Left colon (tissue), 2 donors: ENCODE measurements at regions not wholly inside any gene's neighbourhood (a gene's known extent, or its start where the extent isn't known, plus 50 kb on each side); places are given as distances from the start of the nearest gene placed in this dataset.

Experiments
- ATAC-seq: fragments of 200-7000 bp; cut with Tn5 transposase; one replicate; pipeline ENCODE4 v1.9.1; 2020; ENCODE audit warnings: mild to moderate bottlenecking, moderate library complexity
- DNase-seq, 2 donors: peaks; one replicate each; pipeline ENCODE4 v3.0.0-alpha.2; 2020
- intact Hi-C, 2 donors: fragments of 100-400 bp; cut with DNase I in 1 of 2; cut with micrococcal nuclease in 1 of 2; formaldehyde crosslinking; loops; one replicate each; pipeline versions ENCODE4 v1.11.2 to v1.14.0; 2022; cut with DNase I, micrococcal nuclease
- donor health status: DM: no; HTN: no; CAD: no.
- donor health status: DM: yes; HTN: yes; CAD: no.

DNA sequence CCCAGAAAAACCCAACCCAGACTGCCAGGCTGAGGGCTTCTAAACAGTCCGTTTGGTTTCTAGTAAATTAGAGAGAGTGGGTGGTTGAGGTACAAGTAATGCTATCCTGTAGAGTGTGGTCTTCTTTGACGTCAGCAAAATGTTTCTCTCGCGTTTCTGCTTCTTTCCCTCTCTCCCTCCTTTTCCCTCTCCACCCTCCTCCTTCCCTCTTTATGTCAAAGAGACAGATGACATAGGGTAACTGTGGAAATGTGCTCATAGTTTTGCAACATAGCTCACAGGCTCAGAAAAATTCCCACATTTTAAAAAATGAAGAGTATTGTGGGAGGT, 158.3 kb downstream of the TOMM20 start:
- intact Hi-C loops = loop anchor here in 1 of 2 donors (10.0 kb wide), 1 partner anchor 246 kb away; no protein-coding TSS in a partner anchor
- ATAC-seq (no peak), DNase-seq (peak in 1 of 2 donors; percentile 2)

DNA sequence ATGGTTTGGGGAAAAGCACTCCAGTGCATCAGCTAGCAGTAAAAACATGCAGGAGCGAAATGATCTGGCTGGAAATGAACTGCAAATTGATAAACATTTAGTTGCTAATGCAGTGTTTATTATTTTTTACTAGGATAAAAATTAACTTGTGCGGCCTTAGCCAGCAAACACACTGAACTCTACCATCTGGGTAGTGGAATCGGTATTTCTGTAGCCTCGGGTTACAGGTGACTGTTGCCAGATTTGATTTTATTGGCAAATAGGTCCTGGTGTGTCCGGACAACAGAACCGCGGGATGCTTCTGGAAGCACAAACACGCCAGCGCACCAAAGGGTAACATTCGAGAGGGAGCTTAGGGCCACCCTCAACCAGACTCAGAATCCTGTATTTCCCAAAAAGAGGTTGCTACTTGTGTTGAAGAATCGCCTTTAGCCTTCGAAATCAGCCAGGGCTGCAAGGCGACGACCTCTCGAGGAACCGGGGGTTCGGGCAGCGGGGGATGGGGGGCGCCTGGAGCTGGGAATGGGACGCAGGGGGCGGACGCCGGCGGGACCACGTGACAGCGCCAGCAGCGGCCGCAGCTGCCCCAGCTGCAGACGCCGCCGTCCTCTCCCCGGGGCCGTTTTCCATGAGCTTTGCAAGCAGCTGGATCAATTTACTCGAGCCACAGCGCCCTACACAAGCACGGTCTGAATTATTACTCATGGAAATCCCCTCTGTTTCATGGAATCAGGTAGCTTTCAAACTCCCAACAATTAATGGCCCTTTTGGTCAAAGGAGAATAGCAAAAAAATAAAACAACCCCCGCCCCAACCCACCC, 158.8 kb downstream of the TOMM20 start:
- intact Hi-C loops = loop anchor here in 1 of 2 donors (10.0 kb wide), 1 partner anchor 245 kb away; no protein-coding TSS in a partner anchor
- ATAC-seq = no peak
- peak in 1 of 2 donors; percentile 73 for DNase-seq

DNA sequence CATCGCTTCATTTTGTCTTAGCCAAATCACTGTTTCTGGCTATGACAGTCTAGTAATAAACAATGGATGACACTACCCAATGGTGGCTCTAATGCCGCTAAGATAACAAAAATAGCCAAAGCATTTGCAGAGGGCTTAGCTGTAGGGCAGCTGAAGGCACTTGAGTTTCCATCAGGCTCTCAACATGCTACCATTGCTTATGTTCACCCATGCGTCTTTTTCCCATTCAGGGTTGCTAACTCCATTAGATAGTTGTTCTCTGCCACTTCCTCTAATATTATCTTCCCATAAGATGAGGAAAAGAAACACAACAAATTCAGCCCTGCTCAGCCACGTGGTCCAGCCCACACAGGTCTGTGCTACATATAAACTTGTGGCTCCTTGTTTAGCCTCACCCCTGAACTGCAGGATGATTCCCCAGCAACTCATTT, 159.6 kb downstream of the TOMM20 start:
- DNase-seq (no peak), ATAC-seq (no peak)
- intact Hi-C loops = no loop called here

DNA sequence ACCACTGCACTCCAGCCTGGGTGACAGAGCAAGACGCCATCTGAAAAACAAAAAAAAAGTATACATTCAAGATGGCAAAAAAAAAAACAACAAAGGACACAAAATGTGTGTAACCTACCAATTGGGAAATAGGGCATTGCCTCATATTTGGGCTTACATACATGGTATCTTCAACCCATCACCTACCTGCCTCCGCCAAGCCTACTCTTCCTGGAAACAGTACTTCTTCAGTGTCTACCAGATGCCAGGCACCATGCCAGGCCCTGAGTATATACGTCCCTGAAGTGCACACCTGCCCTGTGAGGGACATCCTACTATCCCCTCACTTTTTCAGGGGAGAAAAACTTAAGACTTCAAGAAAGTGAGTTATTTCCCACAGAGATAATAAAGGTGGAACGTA, 160.2 kb downstream of the TOMM20 start:
- no peak for ATAC-seq
- intact Hi-C loops = no loop called here
- DNase-seq = no peak

DNA sequence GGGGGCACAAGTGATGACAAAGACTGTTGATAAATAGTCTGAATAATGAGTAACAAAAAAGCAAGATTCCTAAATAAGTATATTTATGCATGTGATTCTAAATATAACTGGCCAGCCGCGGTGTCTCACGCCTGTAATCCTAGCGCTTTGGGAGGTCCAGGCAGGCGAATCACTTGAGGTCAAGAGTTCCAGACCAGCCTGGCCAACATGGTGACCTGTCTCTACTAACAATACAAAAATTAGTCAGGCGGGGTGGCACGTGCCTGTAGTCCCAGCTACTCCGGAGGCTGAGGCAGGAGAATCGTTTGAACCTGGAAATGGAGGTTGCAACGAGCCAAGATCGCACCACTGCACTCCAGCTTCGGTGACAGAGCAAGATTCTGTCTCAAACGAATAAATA, 161.5 kb downstream of the TOMM20 start:
- DNase-seq (peak in 1 of 2 donors; percentile 9), ATAC-seq (no peak)
- intact Hi-C loops = no loop called here

DNA sequence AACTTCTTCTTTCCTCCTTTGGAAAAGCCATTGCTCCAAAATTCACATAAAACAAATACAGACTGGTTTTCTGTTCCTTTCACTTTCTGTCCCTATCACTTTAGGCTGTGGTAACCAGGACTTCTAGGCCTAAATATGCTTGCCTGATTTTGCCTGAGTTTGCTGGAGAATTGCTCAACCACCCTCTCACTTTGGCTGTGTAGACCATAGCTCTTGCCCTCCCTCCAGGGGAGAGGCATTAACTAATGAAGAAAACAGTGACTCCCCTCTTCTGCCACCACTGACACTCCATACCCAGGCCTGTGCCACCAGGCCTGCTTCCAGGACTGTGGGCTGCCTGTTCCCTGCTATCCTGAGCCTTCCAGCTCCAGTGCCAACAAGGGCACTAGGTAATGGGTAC, 163.5 kb downstream of the TOMM20 start:
- ATAC-seq (no peak), DNase-seq (no peak)
- intact Hi-C loops = no loop called here

DNA sequence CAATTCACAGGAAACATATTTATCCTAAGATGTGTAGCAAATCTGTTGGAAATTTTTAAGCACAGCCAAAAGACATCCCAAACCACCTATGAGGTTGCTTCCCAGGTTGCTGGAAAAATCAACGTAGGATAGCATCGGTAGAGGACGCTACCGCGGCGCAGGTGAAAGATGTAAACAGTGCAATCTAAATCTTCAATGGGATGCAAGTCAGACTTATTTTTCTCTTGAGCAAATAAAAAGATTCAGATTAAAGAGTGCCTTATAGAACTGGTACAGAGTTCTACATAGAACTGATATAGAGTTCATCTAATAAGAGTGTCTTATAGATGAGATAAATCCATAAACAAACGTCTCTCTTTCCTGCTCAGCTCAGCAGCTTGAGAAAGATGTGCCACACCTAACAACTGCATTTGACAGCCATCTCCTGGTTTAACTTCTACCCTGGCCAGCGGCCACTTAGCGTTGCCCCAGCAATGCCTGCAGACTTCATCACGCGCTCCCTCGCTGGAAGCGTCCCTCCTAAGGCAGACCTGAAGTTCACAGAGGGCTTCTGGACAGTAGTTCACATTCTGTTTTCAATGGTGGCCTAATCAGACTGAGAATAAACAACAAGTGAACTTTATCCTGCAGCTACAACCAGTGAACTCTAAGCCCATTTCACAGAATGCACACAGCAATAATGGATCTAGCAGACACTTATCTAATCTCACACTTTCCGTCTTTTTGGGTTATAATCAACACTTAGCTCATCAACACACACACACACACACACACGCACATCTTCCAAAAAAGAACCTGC, 164.5 kb downstream of the TOMM20 start:
- DNase-seq (peak; percentile 73 to 75), ATAC-seq (peak; percentile 19)
- intact Hi-C loops = loop anchor here in 1 of 2 donors (5.0 kb wide), 1 partner anchor 118 kb away; no protein-coding TSS in a partner anchor

DNA sequence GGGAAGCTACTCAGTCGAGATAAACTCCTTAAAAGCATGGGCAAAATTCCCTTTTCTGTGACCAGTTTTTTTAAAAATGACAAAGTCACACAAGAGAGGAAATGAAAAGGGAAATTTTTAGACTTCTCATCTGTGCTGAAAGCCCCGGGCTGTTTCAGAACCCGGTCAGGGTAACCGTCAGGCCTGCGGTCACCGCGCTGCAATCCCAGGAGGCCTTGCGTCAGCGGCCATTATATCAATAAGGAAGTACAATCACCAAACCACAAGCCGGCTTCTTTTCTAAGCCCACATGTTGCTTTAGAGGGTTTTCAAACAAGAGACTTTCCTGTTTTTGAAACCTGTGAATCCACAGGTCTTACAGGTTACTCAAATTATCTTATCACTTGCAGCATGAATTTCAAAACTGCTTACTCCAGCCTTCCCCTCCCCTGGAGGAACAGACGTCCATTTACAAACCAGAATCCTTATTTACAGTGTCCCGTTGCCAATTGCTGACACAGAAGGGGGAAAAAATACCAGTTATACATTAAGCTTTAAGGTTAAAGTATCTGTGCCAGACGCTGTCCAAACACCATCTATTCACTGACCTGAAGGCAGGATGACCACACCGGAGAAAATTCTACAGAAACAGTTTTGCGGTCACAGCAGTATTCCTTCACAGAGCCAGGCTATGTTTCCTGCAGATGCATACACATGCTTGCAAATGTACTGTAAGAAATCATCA, 165.3 kb downstream of the TOMM20 start:
- intact Hi-C loops = loop anchor here in 1 of 2 donors (5.0 kb wide), 1 partner anchor 119 kb away; no protein-coding TSS in a partner anchor
- ATAC-seq (peak; percentile 20), DNase-seq (peak; percentile 84 to 88)

DNA sequence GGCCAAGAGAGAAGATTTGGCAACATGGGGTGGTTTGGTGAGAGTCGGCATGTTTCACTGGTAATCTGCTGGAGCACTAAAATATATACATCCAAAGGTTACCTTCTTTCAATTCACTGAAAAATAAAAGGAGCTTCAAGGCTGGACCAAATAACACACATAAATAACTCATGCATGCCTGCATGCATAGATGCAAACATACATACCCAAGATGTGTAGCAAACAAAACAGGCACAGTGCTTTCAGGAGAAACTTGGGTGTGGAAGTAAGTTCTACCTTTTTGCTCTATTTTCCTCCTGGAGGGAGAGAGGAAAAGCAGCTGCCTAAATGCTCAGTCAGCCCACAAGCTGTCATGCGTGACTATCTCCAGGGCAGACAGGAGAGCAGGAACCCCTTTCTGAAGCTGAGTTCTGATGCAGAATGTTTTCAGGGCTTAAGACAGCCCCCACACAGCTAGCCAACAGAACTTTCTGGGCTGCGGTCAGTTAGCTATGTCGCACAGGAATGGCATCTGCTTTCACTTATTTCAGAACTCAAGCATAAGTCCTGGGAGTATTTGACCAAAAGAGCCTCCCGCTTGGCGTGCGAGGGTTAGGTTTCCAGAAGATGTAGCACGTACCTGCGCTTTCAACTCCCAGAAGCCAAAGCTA, 166.2 kb downstream of the TOMM20 start:
- no peak for ATAC-seq
- intact Hi-C loops = loop anchor here in 1 of 2 donors (5.0 kb wide), 1 partner anchor 120 kb away; no protein-coding TSS in a partner anchor
- DNase-seq = peak in 1 of 2 donors; percentile 36

DNA sequence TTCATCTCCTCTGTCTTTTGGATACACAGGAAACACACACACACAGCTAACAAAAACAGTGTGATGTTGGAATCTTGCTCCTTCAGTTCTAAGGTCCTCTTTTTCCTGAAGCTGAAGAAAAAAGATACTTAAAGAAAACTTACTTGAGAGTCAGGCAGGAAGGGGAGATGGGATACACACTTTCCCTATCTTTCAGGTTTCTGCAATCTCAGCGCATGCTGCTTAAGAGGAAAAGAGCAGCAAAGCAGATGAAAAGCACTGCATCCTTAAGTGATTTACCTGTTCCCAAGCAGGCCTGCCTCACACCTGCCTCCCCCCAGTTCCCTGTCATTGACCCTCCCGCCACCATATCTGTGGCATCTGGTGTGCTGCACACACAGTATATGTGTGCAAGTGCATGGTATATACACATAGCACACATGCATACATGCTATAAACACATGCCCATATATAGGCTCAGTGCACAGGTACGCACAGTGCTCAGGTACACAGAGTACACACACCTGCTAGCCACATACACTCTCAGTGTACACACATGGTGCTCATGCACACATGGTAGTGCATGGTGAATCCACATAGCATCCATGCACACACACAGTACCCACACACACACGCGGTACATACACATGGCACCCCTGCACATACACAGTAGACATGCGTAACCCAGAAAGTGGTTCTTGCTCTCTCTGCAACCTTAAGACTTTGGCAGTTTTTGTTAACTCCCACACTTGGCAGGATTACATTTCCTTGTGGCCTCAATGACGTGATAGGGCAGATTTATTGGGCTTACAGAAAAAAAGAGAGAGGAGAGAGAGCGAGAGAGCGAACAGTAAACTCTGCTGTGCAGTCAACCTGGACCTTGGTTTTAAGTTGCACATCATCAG, 166.9 kb downstream of the TOMM20 start:
- ATAC-seq = peak; percentile 43
- intact Hi-C loops = loop anchor here in 1 of 2 donors (5.0 kb wide), 1 partner anchor 121 kb away; no protein-coding TSS in a partner anchor
- peak in 1 of 2 donors; percentile 46 for DNase-seq

DNA sequence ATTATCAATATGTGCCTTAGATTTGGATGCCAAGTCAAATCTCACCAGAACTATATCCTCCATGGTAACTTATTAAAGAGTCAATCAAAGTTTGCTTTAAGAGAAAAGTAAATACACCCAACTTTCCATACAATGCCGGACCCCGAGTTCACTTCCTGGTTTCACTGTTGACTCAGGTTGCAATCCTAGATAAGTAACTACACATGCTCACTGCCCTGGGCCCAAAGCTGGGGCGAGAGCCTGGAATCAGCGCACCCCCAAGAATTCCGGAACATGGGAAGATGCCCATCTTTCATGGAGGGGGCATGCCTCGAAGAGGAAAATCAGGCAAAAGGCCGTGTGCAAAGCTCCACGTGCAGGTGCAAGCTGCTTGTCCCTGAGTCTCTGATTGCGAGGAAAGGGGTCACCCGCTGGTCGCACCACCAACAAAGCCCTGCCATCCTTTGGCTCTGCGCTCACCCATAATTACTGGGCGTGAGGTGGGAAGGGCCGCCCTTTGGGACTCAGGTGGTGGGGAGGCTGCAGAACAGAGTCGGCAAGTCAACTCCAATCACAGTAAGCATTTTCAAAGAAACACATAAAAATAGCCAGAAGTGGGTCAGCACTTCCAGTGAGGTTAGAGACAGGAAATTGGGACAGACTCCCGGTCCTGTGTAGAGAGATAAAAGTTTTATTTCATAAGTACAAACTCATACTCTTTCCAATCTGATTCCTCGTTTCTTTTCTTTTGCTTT, 167.7 kb downstream of the TOMM20 start:
- ATAC-seq (peak; percentile 53), DNase-seq (peak; percentile 73 to 86)
- intact Hi-C loops = loop anchor here in 1 of 2 donors (5.0 kb wide), 1 partner anchor 121 kb away; no protein-coding TSS in a partner anchor

DNA sequence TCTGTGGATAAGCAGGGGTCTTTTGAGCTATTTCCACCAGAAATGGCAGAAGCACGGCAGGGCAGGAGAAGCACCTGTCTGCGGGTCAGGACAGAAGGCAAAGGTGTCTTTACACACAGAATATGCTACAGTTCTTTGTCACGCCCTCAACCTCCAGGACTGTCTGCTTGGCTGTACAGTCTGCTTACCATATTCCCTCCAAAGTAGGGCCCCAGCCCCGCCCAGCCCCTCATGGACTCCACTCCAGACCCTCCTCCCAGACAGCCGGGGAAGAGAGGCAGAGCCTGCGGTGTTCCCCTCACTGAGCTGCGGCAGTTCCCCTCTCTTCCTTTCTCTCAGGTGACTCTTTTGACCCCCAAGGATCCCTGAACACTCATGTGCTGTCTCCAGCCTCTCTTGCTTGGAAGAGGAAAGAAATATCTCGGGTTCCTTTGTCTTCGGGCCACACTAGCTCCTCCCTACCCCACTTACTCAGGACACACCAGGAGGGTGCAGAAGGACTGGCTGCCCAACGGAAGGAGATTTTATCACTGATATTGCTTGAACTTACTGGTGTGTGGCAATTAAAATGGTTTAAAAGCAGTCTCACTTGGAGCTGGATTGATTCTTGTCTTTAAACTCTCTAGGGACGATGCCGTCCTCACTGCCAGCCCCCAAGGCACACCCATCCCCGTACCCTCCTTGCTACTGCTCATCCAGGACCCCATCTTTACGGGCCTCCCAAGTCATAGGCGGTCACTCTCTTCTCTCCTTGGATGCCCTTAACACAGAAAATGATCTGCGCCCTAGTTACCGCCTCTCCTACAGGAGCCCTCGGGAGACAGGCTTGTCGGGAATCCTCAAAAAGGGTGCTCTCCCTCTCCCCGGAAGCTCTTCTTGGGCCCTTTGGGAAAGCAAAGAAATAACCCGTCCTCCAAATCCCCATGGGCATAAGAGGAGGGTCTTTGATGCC, 169.7 kb downstream of the TOMM20 start:
- peak; percentile 50 to 56 for DNase-seq
- intact Hi-C loops = no loop called here
- no peak for ATAC-seq

DNA sequence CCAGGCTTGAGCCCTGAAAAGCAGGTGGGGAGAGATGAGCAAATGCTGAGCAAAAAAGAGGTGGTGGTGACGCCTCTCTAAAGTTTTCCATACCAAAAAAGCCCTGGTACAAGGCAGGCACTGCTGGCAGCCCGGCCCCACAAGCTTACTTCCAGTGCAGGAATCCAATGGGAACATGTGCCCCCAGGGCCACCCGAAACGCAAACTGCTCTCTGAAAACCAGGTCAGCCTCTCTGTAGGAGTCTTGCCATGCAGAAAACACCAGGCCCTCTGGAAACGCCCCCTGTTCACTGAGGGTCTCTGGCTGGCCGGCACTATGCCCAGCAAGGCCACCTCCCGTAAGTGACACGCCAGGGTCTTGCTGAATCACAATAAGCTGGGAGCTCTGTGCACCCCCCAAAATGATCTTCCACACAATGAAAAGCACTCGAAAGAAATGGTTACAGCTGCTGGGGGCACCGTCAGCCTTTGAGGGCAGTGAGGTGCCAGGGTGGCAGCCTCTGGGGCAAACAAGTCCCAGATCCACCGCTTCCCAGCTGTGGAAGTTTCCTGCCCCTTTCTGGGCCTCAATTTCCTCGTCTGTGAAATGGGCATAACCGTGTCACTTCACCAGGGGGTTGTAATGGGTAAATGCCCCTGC, 170.5 kb downstream of the TOMM20 start:
- intact Hi-C loops = no loop called here
- ATAC-seq (no peak), DNase-seq (no peak)

DNA sequence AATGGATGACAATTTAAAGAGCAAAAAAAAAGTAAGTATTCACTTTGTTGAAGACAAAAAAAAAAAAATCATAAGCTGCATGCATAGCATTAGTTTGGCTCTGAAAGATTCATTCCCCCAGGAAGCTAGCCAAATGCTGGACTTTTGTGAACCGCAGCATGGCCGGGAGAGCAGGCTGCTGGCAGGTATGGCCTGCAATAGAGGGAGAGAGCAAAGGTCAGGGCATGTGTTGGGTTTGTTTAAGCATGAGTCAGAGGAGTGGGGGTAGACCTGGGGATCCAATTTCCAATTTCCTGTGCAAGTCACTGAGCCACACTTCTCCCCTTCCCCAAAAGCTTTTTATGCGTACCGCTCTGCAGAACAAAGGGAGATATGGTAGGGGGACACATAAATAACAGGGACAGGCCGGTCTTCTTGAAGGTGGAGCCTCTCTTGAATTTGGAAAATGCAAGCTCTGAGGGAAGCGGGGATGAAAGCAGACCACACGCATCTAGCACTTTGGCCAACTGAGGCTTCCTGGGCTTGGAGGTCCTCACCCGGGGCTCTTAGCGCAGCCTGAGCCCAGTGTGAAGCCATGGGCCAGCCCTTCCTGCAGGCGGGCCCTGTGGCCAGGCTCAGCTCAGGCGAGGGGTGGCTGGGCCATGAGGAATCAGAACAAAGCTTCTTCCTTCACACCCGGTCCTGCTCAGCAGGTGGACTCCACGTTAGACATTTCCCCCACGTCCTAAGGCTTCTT, 171.1 kb downstream of the TOMM20 start:
- DNase-seq (peak; percentile 68 to 87), ATAC-seq (peak; percentile 35)
- intact Hi-C loops = no loop called here
